Muscle layer of colon (tissue), 2 donors: ENCODE measurements at regions not wholly inside any gene's neighbourhood (a gene's known extent, or its start where the extent isn't known, plus 50 kb on each side); places are given as distances from the start of the nearest gene placed in this dataset.

Source experiments
- H3K27ac ChIP-seq: one replicate; pipeline ENCODE4 v1.7.0; 2013; ENCODE audit warnings: low read depth, mild to moderate bottlenecking, low read length, moderate library complexity
- H3K27me3 ChIP-seq, 2 donors: one replicate each; pipeline ENCODE4 v1.7.0; 2013; ENCODE audit warnings: low read length in 2 of 2, mild to moderate bottlenecking in 2 of 2; ENCODE audit not compliant: insufficient read depth in 2 of 2, control insufficient read depth in 1 of 2
- H3K36me3 ChIP-seq: one replicate; pipeline ENCODE4 v1.7.0; 2013; ENCODE audit warnings: mild to moderate bottlenecking, low read length; ENCODE audit not compliant: insufficient read depth
- H3K4me1 ChIP-seq: one replicate; pipeline ENCODE4 v1.7.0; 2013; ENCODE audit warnings: mild to moderate bottlenecking, low read length; ENCODE audit not compliant: insufficient read depth
- H3K4me3 ChIP-seq, 2 donors: one replicate each; pipeline ENCODE4 v1.7.0; 2013; ENCODE audit warnings: low read length in 2 of 2, low read depth in 1 of 2, mild to moderate bottlenecking in 1 of 2, moderate library complexity in 1 of 2
- H3K9ac ChIP-seq: one replicate; pipeline ENCODE4 v1.7.0; 2013; ENCODE audit warnings: low read length
- H3K9me3 ChIP-seq: one replicate; pipeline ENCODE4 v1.7.0; 2013; ENCODE audit warnings: mild to moderate bottlenecking, low read length
- donor health status: abdominal sarcoma.
- donor health status: Adenocarcinoma of cecum.

DNA sequence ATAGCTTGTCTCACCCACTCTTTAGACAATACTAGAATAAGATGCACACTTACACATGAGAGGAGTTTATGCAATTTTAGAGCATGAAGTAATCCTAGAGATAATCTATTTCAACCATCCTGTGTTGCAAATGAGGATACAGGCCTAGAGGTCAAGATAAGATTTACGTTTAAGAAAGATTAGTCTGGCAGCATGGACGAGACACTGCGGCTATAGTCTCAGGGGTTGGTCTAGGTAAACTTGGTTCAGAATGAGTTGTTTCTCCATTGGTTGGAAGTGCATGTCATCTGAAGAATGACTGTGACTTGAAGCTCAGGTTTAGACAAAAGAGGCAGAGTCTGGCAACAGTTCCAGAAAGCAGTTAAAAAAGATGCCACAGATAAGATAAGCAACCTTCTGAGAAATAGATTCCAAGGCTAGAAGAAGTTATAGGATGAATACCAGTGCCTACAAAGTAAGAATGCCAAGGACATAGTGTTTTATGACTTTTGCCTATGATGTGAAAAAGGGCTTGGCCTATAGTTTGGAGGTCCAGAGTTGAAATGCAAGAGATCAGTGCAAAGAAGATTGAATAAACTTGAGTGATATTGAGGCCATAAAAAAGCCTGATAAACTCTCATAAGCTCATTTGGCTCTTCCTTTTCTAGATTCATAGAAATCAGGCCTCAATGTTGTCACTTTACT is 631.0 kb downstream of the SQOR start:
- Histone ChIP-seq H3K27me3 (no peaks in the 10 kb centered on the region), H3K27ac (no peak overlapping the region), H3K9ac (no peak overlapping the region), H3K4me1 (no peaks in the 10 kb centered on the region), H3K9me3 (no peaks in the 10 kb centered on the region), H3K4me3 (no peak overlapping the region), H3K36me3 (no peaks in the 10 kb centered on the region)

- Histone ChIP-seq H3K9me3 (no peaks in the 10 kb centered on the region), H3K4me3 (no peak overlapping the region), H3K27ac (no peak overlapping the region)
These were observed 631.8 kb downstream of the SQOR start for GRCh38 chr15:46266661-46267060.

GRCh38 chr15:46270481-46271147 is 635.8 kb downstream of the SQOR start:
- Histone ChIP-seq H3K4me1 (no peaks in the 10 kb centered on the region), H3K36me3 (no peaks in the 10 kb centered on the region), H3K9ac (no peak overlapping the region), H3K27ac (no peak overlapping the region), H3K9me3 (no peaks in the 10 kb centered on the region), H3K4me3 (no peak overlapping the region), H3K27me3 (no peaks in the 10 kb centered on the region)

More at GRCh38 chr15:46266661-46267060, 631.8 kb downstream of the SQOR start:
- no peaks in the 10 kb centered on the region for H3K27me3 ChIP-seq
- no peaks in the 10 kb centered on the region for H3K36me3 ChIP-seq
- no peak overlapping the region for H3K9ac ChIP-seq
- no peaks in the 10 kb centered on the region for H3K4me1 ChIP-seq

DNA sequence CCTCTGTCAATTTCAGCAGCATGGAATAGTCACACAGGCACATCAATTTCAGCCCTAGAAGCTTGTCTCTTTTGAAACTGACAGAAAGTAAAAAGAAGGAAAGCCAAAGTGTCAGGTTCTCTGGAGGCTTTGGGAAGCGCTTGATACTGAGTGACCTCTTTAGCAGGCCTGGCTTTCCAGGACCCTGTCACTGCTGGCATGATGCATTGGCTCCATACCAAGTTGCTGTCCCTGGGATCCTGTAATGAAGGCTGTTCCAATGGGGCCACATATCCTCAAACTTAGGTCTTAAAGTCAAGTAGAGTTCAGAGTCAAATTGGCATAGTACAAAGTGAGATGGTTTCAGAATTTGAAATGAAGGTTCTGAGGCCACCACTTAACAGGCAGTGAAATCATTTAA is 640.9 kb downstream of the SQOR start:
- Histone ChIP-seq H3K27me3 (no peaks in the 10 kb centered on the region), H3K9me3 (no peaks in the 10 kb centered on the region), H3K4me3 (no peak overlapping the region), H3K36me3 (no peaks in the 10 kb centered on the region), H3K4me1 (no peaks in the 10 kb centered on the region), H3K27ac (no peak overlapping the region), H3K9ac (no peak overlapping the region)

GRCh38 chr15:46277451-46277850 is 642.6 kb downstream of the SQOR start:
- Histone ChIP-seq H3K9me3 (no peaks in the 10 kb centered on the region), H3K9ac (no peak overlapping the region), H3K27me3 (no peaks in the 10 kb centered on the region), H3K36me3 (no peaks in the 10 kb centered on the region), H3K4me1 (no peaks in the 10 kb centered on the region), H3K4me3 (no peak overlapping the region), H3K27ac (no peak overlapping the region)

DNA sequence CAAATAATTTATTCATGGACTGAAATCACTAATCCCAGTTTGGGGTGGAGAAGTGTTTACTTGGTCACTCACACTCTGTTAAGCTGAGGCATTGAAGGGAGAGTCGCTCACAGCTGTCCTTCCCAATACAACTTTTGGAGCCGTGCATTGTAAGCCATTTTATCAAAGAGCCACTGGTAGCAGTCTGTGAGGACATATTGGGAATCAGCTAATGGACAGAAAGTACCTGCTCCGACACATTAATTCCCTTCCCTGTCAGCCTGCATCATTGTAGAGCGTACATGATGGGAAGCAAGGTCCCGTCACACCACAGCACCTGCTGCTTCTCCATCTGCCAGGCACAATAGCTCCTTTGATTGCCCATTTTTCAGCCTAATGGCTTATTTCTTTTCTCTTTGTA is 643.2 kb downstream of the SQOR start:
- H3K27ac ChIP-seq = no peak overlapping the region

GRCh38 chr15:46278486-46279090 is 643.8 kb downstream of the SQOR start:
- Histone ChIP-seq H3K36me3 (no peaks in the 10 kb centered on the region), H3K27ac (no peak overlapping the region), H3K27me3 (no peaks in the 10 kb centered on the region), H3K4me3 (no peak overlapping the region), H3K4me1 (no peaks in the 10 kb centered on the region), H3K9me3 (no peaks in the 10 kb centered on the region), H3K9ac (no peak overlapping the region)

More for the DNA sequence above, 643.2 kb downstream of the SQOR start:
- H3K9ac ChIP-seq = no peak overlapping the region
- no peak overlapping the region for H3K4me3 ChIP-seq
- no peaks in the 10 kb centered on the region for H3K36me3 ChIP-seq
- no peaks in the 10 kb centered on the region for H3K9me3 ChIP-seq
- H3K27me3 ChIP-seq = no peaks in the 10 kb centered on the region
- no peaks in the 10 kb centered on the region for H3K4me1 ChIP-seq

- no peaks in the 10 kb centered on the region for H3K9me3 ChIP-seq
- no peak overlapping the region for H3K9ac ChIP-seq
- H3K4me3 ChIP-seq = no peak overlapping the region
- no peaks in the 10 kb centered on the region for H3K27me3 ChIP-seq
- H3K4me1 ChIP-seq = no peaks in the 10 kb centered on the region
- H3K27ac ChIP-seq = no peak overlapping the region
- no peaks in the 10 kb centered on the region for H3K36me3 ChIP-seq
These were observed 646.1 kb downstream of the SQOR start for GRCh38 chr15:46280762-46281542.

- Histone ChIP-seq H3K4me3 (no peak overlapping the region), H3K27ac (no peak overlapping the region), H3K9me3 (no peaks in the 10 kb centered on the region), H3K4me1 (no peaks in the 10 kb centered on the region), H3K9ac (no peak overlapping the region), H3K27me3 (no peaks in the 10 kb centered on the region), H3K36me3 (no peaks in the 10 kb centered on the region)
These were observed 658.7 kb downstream of the SQOR start for GRCh38 chr15:46293550-46293949.

DNA sequence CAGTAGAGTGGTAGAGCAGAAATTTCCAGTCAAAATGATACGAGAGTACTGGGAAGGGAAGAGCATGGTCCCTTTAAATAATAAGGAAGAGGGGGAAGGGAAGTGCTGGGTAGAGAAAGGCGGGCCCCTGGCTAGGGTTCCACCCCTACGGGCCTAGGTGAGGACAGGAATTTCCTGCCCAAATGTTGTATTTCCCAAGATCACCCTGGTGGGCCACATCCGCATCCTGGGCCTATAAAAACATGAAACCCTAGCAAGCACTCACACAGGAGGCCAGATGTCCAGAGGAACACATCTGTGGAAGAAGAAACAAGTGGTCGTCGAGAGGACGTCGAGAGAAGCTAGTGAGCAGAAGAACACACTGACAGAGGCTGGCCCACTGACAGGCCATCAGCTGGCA is 661.2 kb downstream of the SQOR start:
- Histone ChIP-seq H3K36me3 (no peaks in the 10 kb centered on the region), H3K4me1 (no peaks in the 10 kb centered on the region), H3K9me3 (no peaks in the 10 kb centered on the region), H3K4me3 (no peak overlapping the region), H3K27me3 (no peaks in the 10 kb centered on the region), H3K9ac (no peak overlapping the region), H3K27ac (no peak overlapping the region)

DNA sequence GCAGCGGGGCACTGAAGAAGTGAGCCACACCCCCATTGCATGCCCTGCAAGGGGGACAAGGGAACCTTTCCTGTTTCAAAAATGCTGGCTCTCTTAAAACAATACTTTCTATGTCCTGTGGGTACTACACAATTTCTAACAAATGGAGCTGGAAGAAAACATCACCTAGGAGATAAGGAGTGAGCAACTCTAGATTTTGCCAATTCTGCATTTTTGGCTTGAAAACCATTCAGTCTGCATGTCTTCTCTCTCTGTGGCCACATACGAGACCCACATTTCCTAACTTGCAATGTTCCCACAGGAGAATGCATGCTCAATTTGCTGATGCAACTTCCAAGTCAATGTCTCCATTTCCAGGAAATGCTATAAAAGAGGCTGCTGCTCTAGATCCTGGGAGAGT is 662.0 kb downstream of the SQOR start:
- Histone ChIP-seq H3K36me3 (no peaks in the 10 kb centered on the region), H3K9ac (no peak overlapping the region), H3K4me1 (no peaks in the 10 kb centered on the region), H3K4me3 (no peak overlapping the region), H3K27me3 (no peaks in the 10 kb centered on the region), H3K9me3 (no peaks in the 10 kb centered on the region), H3K27ac (no peak overlapping the region)
